ENCODE measurements at regions not wholly inside any gene's neighbourhood (a gene's known extent, or its start where the extent isn't known, plus 50 kb on each side); places are given as distances from the start of the nearest gene placed in this dataset.

GRCh38 chr5:74201334-74202081, 439.0 kb downstream of the ENC1 start (continued):
- TF ChIP-seq CBX5 (IDR thresholded peaks at IDR 0.05; ENCODE audit: low read depth): no peak
- no peak for TF ChIP-seq EGR1 (IDR thresholded peaks at IDR 0.05; ENCODE audit: borderline replicate concordance in 1 of 2, low read depth in 2 of 2, low read length in 2 of 2)
- TF ChIP-seq IKZF1 (conservative IDR thresholded peaks at IDR 0.05): peak; percentile 82
- TF ChIP-seq POLR2AphosphoS5 (IDR thresholded peaks at IDR 0.05; ENCODE audit: low read length): no peak
- no peak for TF ChIP-seq USF2 (IDR thresholded peaks at IDR 0.05; ENCODE audit: borderline replicate concordance, low read depth, low read length)
- TF ChIP-seq POLR2A (IDR thresholded peaks at IDR 0.05; ENCODE audit: low read depth, low read length): no peak
- no peak for TF ChIP-seq ETV6 (conservative IDR thresholded peaks at IDR 0.05 in 1 of 2, IDR thresholded peaks at IDR 0.05 in 1 of 2; ENCODE audit: borderline replicate concordance in 1 of 2, low read depth in 1 of 2)
- TF ChIP-seq ZNF274 (IDR thresholded peaks at IDR 0.05; ENCODE audit: insufficient read depth, insufficient read length): no peak
- TF ChIP-seq MEF2A (IDR thresholded peaks at IDR 0.05; ENCODE audit: insufficient read depth, low read depth, low read length): peak; percentile 82
- TF ChIP-seq ATF2 (IDR thresholded peaks at IDR 0.05; ENCODE audit: low read length): peak; percentile 29; the same call in 1 of the 2 replicates
- TF ChIP-seq SP1 (IDR thresholded peaks at IDR 0.05; ENCODE audit: low read depth, low read length): no peak
- no peak for TF ChIP-seq SMARCA5 (IDR thresholded peaks at IDR 0.05)
- TF ChIP-seq SMC3 (IDR thresholded peaks at IDR 0.05; ENCODE audit: borderline replicate concordance, low read length): no peak; the same call in 1 of the 2 replicates
- no peak for TF ChIP-seq CHD1 (IDR thresholded peaks at IDR 0.05; ENCODE audit: low read depth, low read length)
- TF ChIP-seq REST (IDR thresholded peaks at IDR 0.05; ENCODE audit: low read depth, low read length): no peak
- peak; percentile 55 for TF ChIP-seq DPF2 (IDR thresholded peaks at IDR 0.05)
- TF ChIP-seq CEBPB (IDR thresholded peaks at IDR 0.05; ENCODE audit: borderline replicate concordance in 1 of 2, low read depth in 2 of 2, low read length in 2 of 2): 0 out of 4 replicates have a peak, but pooled peaks of 1 of the 2 experiments have one; percentile 17
- TF ChIP-seq, protein P1, sequence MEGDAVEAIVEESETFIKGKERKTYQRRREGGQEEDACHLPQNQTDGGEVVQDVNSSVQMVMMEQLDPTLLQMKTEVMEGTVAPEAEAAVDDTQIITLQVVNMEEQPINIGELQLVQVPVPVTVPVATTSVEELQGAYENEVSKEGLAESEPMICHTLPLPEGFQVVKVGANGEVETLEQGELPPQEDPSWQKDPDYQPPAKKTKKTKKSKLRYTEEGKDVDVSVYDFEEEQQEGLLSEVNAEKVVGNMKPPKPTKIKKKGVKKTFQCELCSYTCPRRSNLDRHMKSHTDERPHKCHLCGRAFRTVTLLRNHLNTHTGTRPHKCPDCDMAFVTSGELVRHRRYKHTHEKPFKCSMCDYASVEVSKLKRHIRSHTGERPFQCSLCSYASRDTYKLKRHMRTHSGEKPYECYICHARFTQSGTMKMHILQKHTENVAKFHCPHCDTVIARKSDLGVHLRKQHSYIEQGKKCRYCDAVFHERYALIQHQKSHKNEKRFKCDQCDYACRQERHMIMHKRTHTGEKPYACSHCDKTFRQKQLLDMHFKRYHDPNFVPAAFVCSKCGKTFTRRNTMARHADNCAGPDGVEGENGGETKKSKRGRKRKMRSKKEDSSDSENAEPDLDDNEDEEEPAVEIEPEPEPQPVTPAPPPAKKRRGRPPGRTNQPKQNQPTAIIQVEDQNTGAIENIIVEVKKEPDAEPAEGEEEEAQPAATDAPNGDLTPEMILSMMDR (IDR thresholded peaks at IDR 0.05 in 2 of 3, conservative IDR thresholded peaks at IDR 0.05 in 1 of 3; ENCODE audit: control insufficient read depth in 2 of 3, extremely low read depth in 1 of 3, insufficient read depth in 1 of 3, low read depth in 3 of 3, low read length in 3 of 3): peak in 1 of 3 experiments; percentile 12; a peak in 1 of 6 replicates
- no peak for TF ChIP-seq PAX5 (IDR thresholded peaks at IDR 0.05; ENCODE audit: borderline replicate concordance, low read depth, low read length)
- TF ChIP-seq, protein P2, sequence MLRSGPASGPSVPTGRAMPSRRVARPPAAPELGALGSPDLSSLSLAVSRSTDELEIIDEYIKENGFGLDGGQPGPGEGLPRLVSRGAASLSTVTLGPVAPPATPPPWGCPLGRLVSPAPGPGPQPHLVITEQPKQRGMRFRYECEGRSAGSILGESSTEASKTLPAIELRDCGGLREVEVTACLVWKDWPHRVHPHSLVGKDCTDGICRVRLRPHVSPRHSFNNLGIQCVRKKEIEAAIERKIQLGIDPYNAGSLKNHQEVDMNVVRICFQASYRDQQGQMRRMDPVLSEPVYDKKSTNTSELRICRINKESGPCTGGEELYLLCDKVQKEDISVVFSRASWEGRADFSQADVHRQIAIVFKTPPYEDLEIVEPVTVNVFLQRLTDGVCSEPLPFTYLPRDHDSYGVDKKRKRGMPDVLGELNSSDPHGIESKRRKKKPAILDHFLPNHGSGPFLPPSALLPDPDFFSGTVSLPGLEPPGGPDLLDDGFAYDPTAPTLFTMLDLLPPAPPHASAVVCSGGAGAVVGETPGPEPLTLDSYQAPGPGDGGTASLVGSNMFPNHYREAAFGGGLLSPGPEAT (IDR thresholded peaks at IDR 0.05; ENCODE audit: low read depth): 0 out of 2 replicates have a peak, but pooled peaks have one; percentile 39
- no peak for TF ChIP-seq ZNF384 (IDR thresholded peaks at IDR 0.05; ENCODE audit: borderline replicate concordance, low read depth, low read length)
